H1 (cell line): ENCODE measurements at regions not wholly inside any gene's neighbourhood (a gene's known extent, or its start where the extent isn't known, plus 50 kb on each side); places are given as distances from the start of the nearest gene placed in this dataset.

Experiments used
- CHD2 ChIP-seq: IDR thresholded peaks from 2 replicates; pipeline ENCODE4 v1.6.1; 2012; ENCODE audit warnings: low read length, improper control_type of control experiment
- EP300 ChIP-seq, 2 experiments: IDR thresholded peaks; 1 replicate in 1 of 2; 2 replicates in 1 of 2; pipeline ENCODE4 v1.6.1; 2011 to 2012; ENCODE audit warnings: low read depth in 2 of 2, low read length in 2 of 2, mild to moderate bottlenecking in 2 of 2, borderline replicate concordance in 1 of 2, inconsistent platforms in 1 of 2, moderate library complexity in 1 of 2
- EZH2 ChIP-seq: fragments of 200-600 bp; sonication (generic); IDR thresholded peaks from 2 replicates; pipeline ENCODE4 v1.7.1; 2012; ENCODE audit warnings: low read depth, mild to moderate bottlenecking, moderate library complexity, low read length, inconsistent platforms; ENCODE audit not compliant: severe bottlenecking
- GTF2F1 ChIP-seq: IDR thresholded peaks from 2 replicates; pipeline ENCODE4 v1.6.1; 2012; ENCODE audit warnings: low read depth, low read length, improper control_type of control experiment, borderline replicate concordance
- JUND ChIP-seq: IDR thresholded peaks from 2 replicates; pipeline ENCODE4 v1.6.1; 2011; ENCODE audit warnings: mild to moderate bottlenecking, improper control_type of control experiment, low read length
- NRF1 ChIP-seq: IDR thresholded peaks from 2 replicates; pipeline ENCODE4 v1.6.1; 2011; ENCODE audit warnings: mild to moderate bottlenecking, low read depth, low read length, improper control_type of control experiment
- POU5F1 ChIP-seq: IDR thresholded peaks from 2 replicates; pipeline ENCODE4 v1.6.1; 2011; ENCODE audit warnings: low read depth, mild to moderate bottlenecking, low read length, moderate library complexity
- SP1 ChIP-seq: IDR thresholded peaks from 2 replicates; pipeline ENCODE4 v1.6.1; 2011; ENCODE audit warnings: low read depth, low read length
- SP2 ChIP-seq: IDR thresholded peaks from 2 replicates; pipeline ENCODE4 v1.6.1; 2012; ENCODE audit warnings: mild to moderate bottlenecking, low read length, inconsistent platforms

DNA sequence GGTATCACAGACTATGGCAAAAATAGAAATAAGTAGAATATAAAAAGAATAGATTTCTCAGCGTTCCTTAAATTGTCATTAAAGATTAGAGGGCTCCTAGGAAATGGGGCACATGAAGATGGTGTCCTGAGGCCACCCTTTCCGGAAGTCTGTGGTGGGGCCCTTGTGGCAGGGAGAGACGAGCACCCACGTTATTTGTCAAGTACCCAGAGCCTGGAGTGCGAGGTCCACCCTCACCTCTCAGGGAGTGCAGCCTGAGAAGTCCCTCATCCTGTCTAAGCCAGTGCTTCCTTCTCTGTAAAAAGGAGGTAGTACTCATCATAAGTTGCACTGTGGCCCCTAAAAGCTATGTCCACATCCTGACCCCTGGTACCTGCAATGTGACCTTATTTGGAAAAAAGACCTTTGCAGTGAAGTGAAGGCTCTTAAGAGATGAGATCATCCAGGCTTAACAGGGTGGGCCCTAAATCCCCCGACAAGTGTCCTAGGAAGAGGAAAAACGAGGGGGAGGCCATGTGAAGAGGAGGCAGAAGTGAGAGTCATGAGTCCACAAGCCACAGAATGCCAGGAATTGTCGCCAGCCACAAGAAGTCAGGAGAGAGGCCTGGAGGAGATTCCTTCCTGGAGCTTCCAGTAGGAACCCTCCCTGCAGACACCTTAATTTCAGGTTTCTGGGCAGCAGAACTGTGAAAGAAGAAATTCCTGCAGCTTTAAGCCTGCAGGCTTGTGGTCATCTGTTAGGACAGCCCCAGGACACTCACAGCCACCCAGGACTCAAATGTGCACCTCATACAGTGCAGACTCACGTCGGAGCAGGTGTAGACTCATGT is 76.8 kb upstream of the CCND1 start (continued):
- no peak for TF ChIP-seq GTF2F1
- no peak for TF ChIP-seq SP1
- no peak for TF ChIP-seq EP300 (IDR thresholded peaks at IDR 0.05; ENCODE audit: borderline replicate concordance in 1 of 2, low read depth in 2 of 2, low read length in 2 of 2)
- TF ChIP-seq CHD2, result no peak
- no peak for TF ChIP-seq NRF1
- no peak for TF ChIP-seq POU5F1
- no peak for TF ChIP-seq SP2
- TF ChIP-seq EZH2, result no peak
- TF ChIP-seq JUND, result no peak
- TF ChIP-seq, all 59 proteins: peak for 0
